SU-DHL-6 (cell line): ENCODE measurements at regions not wholly inside any gene's neighbourhood (a gene's known extent, or its start where the extent isn't known, plus 50 kb on each side); places are given as distances from the start of the nearest gene placed in this dataset.

Experiments
- CTCF ChIP-seq: fragments of 200-600 bp; sonication (generic); IDR thresholded peaks from one replicate; pipeline ENCODE4 v1.5.1; 2017; ENCODE audit warnings: antibody characterized with exemption, mild to moderate bottlenecking, low read length, moderate library complexity; ENCODE audit not compliant: insufficient read depth, poor library complexity, severe bottlenecking
- EZH2phosphoT487 ChIP-seq: fragments of 200-600 bp; sonication (generic), shearing (Covaris generic); conservative IDR thresholded peaks from 2 replicates; pipeline ENCODE4 v1.6.1; 2018; ENCODE audit warnings: mild to moderate bottlenecking, antibody characterized with exemption, low read length, moderate library complexity, mixed read lengths

GRCh38 chr9:107932601-107933000 is 443.0 kb upstream of the KLF4 start:
- TF ChIP-seq EZH2phosphoT487 = no peak
- no peak for TF ChIP-seq CTCF
